ENCODE measurements at regions not wholly inside any gene's neighbourhood (a gene's known extent, or its start where the extent isn't known, plus 50 kb on each side); places are given as distances from the start of the nearest gene placed in this dataset.

- TF ChIP-seq, protein P1, sequence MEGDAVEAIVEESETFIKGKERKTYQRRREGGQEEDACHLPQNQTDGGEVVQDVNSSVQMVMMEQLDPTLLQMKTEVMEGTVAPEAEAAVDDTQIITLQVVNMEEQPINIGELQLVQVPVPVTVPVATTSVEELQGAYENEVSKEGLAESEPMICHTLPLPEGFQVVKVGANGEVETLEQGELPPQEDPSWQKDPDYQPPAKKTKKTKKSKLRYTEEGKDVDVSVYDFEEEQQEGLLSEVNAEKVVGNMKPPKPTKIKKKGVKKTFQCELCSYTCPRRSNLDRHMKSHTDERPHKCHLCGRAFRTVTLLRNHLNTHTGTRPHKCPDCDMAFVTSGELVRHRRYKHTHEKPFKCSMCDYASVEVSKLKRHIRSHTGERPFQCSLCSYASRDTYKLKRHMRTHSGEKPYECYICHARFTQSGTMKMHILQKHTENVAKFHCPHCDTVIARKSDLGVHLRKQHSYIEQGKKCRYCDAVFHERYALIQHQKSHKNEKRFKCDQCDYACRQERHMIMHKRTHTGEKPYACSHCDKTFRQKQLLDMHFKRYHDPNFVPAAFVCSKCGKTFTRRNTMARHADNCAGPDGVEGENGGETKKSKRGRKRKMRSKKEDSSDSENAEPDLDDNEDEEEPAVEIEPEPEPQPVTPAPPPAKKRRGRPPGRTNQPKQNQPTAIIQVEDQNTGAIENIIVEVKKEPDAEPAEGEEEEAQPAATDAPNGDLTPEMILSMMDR (conservative IDR thresholded peaks at IDR 0.05) = no peak
- no peak for TF ChIP-seq ZFX (IDR thresholded peaks at IDR 0.05)
These were observed 298.7 kb upstream of the TENM3 start for GRCh38 chr4:181944527-181944926.

Data from C4-2B (cell line).